ENCODE measurements at regions not wholly inside any gene's neighbourhood (a gene's known extent, or its start where the extent isn't known, plus 50 kb on each side); places are given as distances from the start of the nearest gene placed in this dataset.
"Not testable (repeated sequence)": the region's sequence is repeated elsewhere in the genome, so short reads cannot be mapped to it uniquely, and the experiment has no call there.

DNA sequence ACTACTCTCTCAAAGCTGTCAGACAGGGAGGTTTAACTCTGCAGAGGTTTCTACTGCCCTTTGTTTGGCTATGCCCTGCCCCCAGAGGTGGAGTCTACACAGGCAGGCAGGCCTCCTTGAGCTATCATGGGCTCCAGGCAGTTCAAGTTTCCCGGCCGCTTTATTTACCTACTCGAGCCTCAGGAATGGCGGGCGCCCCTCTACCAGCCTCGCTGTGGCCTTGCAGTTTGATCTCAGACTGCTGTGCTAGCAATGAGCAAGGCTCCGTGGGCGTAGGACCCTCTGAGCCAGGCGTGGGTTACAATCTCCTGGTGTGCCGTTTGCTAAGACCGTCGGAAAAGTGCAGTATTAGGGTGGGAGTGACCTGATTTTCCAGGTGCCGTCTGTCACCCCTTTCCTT, 124.3 kb downstream of the PTCHD1 start:
- TF ChIP-seq SMC3 (IDR thresholded peaks at IDR 0.05); CBX2 (IDR thresholded peaks at IDR 0.05; ENCODE audit: borderline replicate concordance, low read depth); USF2 (IDR thresholded peaks at IDR 0.05); POLR2A (IDR thresholded peaks at IDR 0.05; ENCODE audit: low read length); KDM1A (IDR thresholded peaks at IDR 0.05; ENCODE audit: low read depth); JUN (IDR thresholded peaks at IDR 0.05); CBX8 (IDR thresholded peaks at IDR 0.05); ZSCAN20 (CRISPR knock-in tag; IDR thresholded peaks at IDR 0.05); RAD21 (conservative IDR thresholded peaks at IDR 0.05 in 1 of 2, IDR thresholded peaks at IDR 0.05 in 1 of 2); REST (IDR thresholded peaks at IDR 0.05): not testable (repeated sequence)
- TF ChIP-seq, protein P1, sequence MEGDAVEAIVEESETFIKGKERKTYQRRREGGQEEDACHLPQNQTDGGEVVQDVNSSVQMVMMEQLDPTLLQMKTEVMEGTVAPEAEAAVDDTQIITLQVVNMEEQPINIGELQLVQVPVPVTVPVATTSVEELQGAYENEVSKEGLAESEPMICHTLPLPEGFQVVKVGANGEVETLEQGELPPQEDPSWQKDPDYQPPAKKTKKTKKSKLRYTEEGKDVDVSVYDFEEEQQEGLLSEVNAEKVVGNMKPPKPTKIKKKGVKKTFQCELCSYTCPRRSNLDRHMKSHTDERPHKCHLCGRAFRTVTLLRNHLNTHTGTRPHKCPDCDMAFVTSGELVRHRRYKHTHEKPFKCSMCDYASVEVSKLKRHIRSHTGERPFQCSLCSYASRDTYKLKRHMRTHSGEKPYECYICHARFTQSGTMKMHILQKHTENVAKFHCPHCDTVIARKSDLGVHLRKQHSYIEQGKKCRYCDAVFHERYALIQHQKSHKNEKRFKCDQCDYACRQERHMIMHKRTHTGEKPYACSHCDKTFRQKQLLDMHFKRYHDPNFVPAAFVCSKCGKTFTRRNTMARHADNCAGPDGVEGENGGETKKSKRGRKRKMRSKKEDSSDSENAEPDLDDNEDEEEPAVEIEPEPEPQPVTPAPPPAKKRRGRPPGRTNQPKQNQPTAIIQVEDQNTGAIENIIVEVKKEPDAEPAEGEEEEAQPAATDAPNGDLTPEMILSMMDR (IDR thresholded peaks at IDR 0.05) = not testable (repeated sequence)
- TF ChIP-seq, protein P2, sequence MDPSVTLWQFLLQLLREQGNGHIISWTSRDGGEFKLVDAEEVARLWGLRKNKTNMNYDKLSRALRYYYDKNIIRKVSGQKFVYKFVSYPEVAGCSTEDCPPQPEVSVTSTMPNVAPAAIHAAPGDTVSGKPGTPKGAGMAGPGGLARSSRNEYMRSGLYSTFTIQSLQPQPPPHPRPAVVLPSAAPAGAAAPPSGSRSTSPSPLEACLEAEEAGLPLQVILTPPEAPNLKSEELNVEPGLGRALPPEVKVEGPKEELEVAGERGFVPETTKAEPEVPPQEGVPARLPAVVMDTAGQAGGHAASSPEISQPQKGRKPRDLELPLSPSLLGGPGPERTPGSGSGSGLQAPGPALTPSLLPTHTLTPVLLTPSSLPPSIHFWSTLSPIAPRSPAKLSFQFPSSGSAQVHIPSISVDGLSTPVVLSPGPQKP (IDR thresholded peaks at IDR 0.05; ENCODE audit: low read depth, low read length) = not testable (repeated sequence)
- TF ChIP-seq, protein P3, sequence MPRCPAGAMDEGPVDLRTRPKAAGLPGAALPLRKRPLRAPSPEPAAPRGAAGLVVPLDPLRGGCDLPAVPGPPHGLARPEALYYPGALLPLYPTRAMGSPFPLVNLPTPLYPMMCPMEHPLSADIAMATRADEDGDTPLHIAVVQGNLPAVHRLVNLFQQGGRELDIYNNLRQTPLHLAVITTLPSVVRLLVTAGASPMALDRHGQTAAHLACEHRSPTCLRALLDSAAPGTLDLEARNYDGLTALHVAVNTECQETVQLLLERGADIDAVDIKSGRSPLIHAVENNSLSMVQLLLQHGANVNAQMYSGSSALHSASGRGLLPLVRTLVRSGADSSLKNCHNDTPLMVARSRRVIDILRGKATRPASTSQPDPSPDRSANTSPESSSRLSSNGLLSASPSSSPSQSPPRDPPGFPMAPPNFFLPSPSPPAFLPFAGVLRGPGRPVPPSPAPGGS (IDR thresholded peaks at IDR 0.05) = not testable (repeated sequence)

Measured in A549 (cell line).